ENCODE measurements at regions not wholly inside any gene's neighbourhood (a gene's known extent, or its start where the extent isn't known, plus 50 kb on each side); places are given as distances from the start of the nearest gene placed in this dataset.

GRCh38 chr10:130990486-130990885 is 321.0 kb downstream of the TCERG1L start:
- H3K27me3 ChIP-seq (replicated peaks; ENCODE audit: insufficient read depth): no peaks in the 10 kb centered on the region
- no peak overlapping the region for H3K27ac ChIP-seq
- no peaks in the 10 kb centered on the region for H3K9me3 ChIP-seq
- no peaks in the 10 kb centered on the region for H3K36me3 ChIP-seq
- intact Hi-C loops (cut with DNase I): no loop called here
- no peak for DNase-seq (ENCODE audit: low spot score)
- TF ChIP-seq, protein P1, sequence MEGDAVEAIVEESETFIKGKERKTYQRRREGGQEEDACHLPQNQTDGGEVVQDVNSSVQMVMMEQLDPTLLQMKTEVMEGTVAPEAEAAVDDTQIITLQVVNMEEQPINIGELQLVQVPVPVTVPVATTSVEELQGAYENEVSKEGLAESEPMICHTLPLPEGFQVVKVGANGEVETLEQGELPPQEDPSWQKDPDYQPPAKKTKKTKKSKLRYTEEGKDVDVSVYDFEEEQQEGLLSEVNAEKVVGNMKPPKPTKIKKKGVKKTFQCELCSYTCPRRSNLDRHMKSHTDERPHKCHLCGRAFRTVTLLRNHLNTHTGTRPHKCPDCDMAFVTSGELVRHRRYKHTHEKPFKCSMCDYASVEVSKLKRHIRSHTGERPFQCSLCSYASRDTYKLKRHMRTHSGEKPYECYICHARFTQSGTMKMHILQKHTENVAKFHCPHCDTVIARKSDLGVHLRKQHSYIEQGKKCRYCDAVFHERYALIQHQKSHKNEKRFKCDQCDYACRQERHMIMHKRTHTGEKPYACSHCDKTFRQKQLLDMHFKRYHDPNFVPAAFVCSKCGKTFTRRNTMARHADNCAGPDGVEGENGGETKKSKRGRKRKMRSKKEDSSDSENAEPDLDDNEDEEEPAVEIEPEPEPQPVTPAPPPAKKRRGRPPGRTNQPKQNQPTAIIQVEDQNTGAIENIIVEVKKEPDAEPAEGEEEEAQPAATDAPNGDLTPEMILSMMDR (IDR thresholded peaks at IDR 0.05): no peak
- TF ChIP-seq POLR2A (IDR thresholded peaks at IDR 0.05) (no peak), POLR2AphosphoS5 (IDR thresholded peaks at IDR 0.05) (no peak)
- WGBS: 68% methylated on average over 9 of the region's 9 CpGs
- H3K4me3 ChIP-seq: no peak overlapping the region
- H3K4me1 ChIP-seq (replicated peaks): no peaks in the 10 kb centered on the region

- no peak for DNase-seq (ENCODE audit: low spot score)
- TF ChIP-seq, protein P1 (IDR thresholded peaks at IDR 0.05): no peak
- TF ChIP-seq POLR2A (IDR thresholded peaks at IDR 0.05) (no peak), POLR2AphosphoS5 (IDR thresholded peaks at IDR 0.05) (no peak)
- 89% methylated on average over 14 of the region's 14 CpGs for WGBS
- Histone ChIP-seq H3K27ac (no peak overlapping the region), H3K4me1 (replicated peaks) (no peaks in the 10 kb centered on the region), H3K27me3 (replicated peaks; ENCODE audit: insufficient read depth) (no peaks in the 10 kb centered on the region), H3K36me3 (no peaks in the 10 kb centered on the region), H3K9me3 (no peaks in the 10 kb centered on the region), H3K4me3 (no peak overlapping the region)
- intact Hi-C loops (cut with DNase I): no loop called here
Observed at GRCh38 chr10:130992802-130993523, 318.6 kb downstream of the TCERG1L start.

GRCh38 chr10:130993612-130994011 is 317.9 kb downstream of the TCERG1L start:
- H3K4me3 ChIP-seq: no peak overlapping the region
- no peaks in the 10 kb centered on the region for H3K9me3 ChIP-seq
- 99% methylated on average over 6 of the region's 6 CpGs for WGBS
- no peak overlapping the region for H3K27ac ChIP-seq
- no peaks in the 10 kb centered on the region for H3K4me1 ChIP-seq (replicated peaks)
- no peaks in the 10 kb centered on the region for H3K27me3 ChIP-seq (replicated peaks; ENCODE audit: insufficient read depth)
- intact Hi-C loops (cut with DNase I): no loop called here
- TF ChIP-seq, protein P1 (IDR thresholded peaks at IDR 0.05): no peak
- TF ChIP-seq POLR2AphosphoS5 (IDR thresholded peaks at IDR 0.05) (no peak), POLR2A (IDR thresholded peaks at IDR 0.05) (no peak)
- no peaks in the 10 kb centered on the region for H3K36me3 ChIP-seq
- no peak for DNase-seq (ENCODE audit: low spot score)

DNA sequence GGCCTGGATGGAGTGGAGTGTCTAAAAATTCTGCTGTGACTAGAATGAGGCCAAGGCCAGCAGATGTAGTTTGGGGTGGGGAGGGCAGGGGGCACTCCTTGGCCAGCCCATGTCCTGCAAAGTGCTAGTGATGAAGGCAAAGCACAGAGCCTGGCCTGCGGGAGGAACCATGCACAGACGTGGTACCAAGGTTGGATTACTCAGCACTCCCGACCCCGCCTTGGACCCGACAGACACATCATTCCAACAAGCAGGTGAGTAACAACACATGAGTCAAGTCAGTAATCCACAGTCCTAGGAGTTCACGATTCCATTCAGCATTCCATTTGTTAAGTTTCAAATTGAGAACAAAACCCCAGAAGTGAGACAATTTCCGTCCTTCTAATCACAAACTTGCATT is 317.3 kb downstream of the TCERG1L start:
- H3K27ac ChIP-seq: no peak overlapping the region
- H3K4me1 ChIP-seq (replicated peaks): no peaks in the 10 kb centered on the region
- intact Hi-C loops (cut with DNase I): no loop called here
- H3K9me3 ChIP-seq: no peaks in the 10 kb centered on the region
- no peak overlapping the region for H3K4me3 ChIP-seq
- WGBS: 86% methylated on average over 7 of the region's 7 CpGs
- no peak for DNase-seq (ENCODE audit: low spot score)
- TF ChIP-seq, protein P1 (IDR thresholded peaks at IDR 0.05): no peak
- H3K27me3 ChIP-seq (replicated peaks; ENCODE audit: insufficient read depth): no peaks in the 10 kb centered on the region
- H3K36me3 ChIP-seq: no peaks in the 10 kb centered on the region

GRCh38 chr10:130994845-130995244 is 316.7 kb downstream of the TCERG1L start:
- TF ChIP-seq, protein P1 (IDR thresholded peaks at IDR 0.05): no peak
- TF ChIP-seq POLR2A (IDR thresholded peaks at IDR 0.05) (no peak), POLR2AphosphoS5 (IDR thresholded peaks at IDR 0.05) (no peak)
- Histone ChIP-seq H3K4me1 (replicated peaks) (no peaks in the 10 kb centered on the region), H3K9me3 (no peaks in the 10 kb centered on the region), H3K27ac (no peak overlapping the region), H3K4me3 (no peak overlapping the region), H3K27me3 (replicated peaks; ENCODE audit: insufficient read depth) (no peaks in the 10 kb centered on the region), H3K36me3 (no peaks in the 10 kb centered on the region)
- intact Hi-C loops (cut with DNase I): no loop called here
- DNase-seq (ENCODE audit: low spot score): no peak
- WGBS: 66% methylated on average over 7 of the region's 7 CpGs
